HepG2 (cell line): ENCODE measurements at regions not wholly inside any gene's neighbourhood (a gene's known extent, or its start where the extent isn't known, plus 50 kb on each side); places are given as distances from the start of the nearest gene placed in this dataset.

ENCODE experiments used
- NFRKB ChIP-seq: fragments of 450-650 bp; IDR thresholded peaks from 2 replicates; pipeline ENCODE4 v1.6.1; 2017
- NPAS2 ChIP-seq: sonication (generic); formaldehyde crosslinking; IDR thresholded peaks from 2 replicates; pipeline ENCODE4 v1.8.0; 2022; ENCODE audit warnings: mild to moderate bottlenecking, missing genetic modification reagents, borderline replicate concordance
- TF ChIP-seq, protein P1 (sequence below): sonication (generic); formaldehyde crosslinking; IDR thresholded peaks from 2 replicates; pipeline ENCODE4 v1.8.1; 2023; ENCODE audit warnings: mild to moderate bottlenecking, inconsistent platforms, moderate library complexity, missing genetic modification reagents, borderline replicate concordance

GRCh38 chr4:26055855-26056254 is 141.8 kb downstream of the SMIM20 start:
- TF ChIP-seq, protein P1, sequence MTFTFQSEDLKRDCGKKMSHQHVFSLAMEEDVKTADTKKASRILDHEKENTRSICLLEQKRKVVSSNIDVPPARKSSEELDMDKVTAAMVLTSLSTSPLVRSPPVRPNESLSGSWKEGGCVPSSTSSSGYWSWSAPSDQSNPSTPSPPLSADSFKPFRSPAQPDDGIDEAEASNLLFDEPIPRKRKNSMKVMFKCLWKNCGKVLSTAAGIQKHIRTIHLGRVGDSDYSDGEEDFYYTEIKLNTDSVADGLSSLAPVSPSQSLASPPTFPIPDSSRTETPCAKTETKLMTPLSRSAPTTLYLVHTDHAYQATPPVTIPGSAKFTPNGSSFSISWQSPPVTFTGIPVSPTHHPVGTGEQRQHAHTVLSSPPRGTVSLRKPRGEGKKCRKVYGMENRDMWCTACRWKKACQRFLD (CRISPR knock-in tag) = no peak
- TF ChIP-seq NFRKB (no peak), NPAS2 (CRISPR knock-in tag) (no peak)
